OCI-LY7 (cell line): ENCODE measurements at regions not wholly inside any gene's neighbourhood (a gene's known extent, or its start where the extent isn't known, plus 50 kb on each side); places are given as distances from the start of the nearest gene placed in this dataset.

ENCODE experiments used
- CTCF ChIP-seq: fragments of 200-600 bp; sonication (generic); conservative IDR thresholded peaks from 2 replicates; pipeline ENCODE4 v1.5.1; 2014; ENCODE audit warnings: mild to moderate bottlenecking, antibody characterized with exemption, low read length, moderate library complexity, mixed read lengths
- EZH2phosphoT487 ChIP-seq: fragments of 200-600 bp; sonication (generic); IDR thresholded peaks from 2 replicates; pipeline ENCODE4 v1.6.1; 2018; ENCODE audit warnings: low read depth, borderline replicate concordance, mild to moderate bottlenecking, mixed run types, antibody characterized with exemption, low read length, moderate library complexity, mixed read lengths

- TF ChIP-seq CTCF (no peak), EZH2phosphoT487 (no peak)
Observed at GRCh38 chr12:72982356-72982755, 710.2 kb downstream of the TRHDE start.
